Smooth muscle cell (in vitro differentiated cells): ENCODE measurements at regions not wholly inside any gene's neighbourhood (a gene's known extent, or its start where the extent isn't known, plus 50 kb on each side); places are given as distances from the start of the nearest gene placed in this dataset.

ENCODE experiments used
- DNase-seq: peaks from one replicate; lab custom pipeline; 2025; ENCODE audit not compliant: unreplicated experiment; lab: John Stamatoyannopoulos, UW
- H2AFZ ChIP-seq: fragments of 200-600 bp; sonication (generic); 2 replicates; pipeline ENCODE4 v1.6.0; 2016; ENCODE audit warnings: antibody characterized with exemption, low read depth, mild to moderate bottlenecking
- H3F3A ChIP-seq: fragments of 200-600 bp; sonication (generic); 2 replicates; pipeline ENCODE4 v1.6.0; 2017; ENCODE audit warnings: antibody characterized with exemption, low read depth
- H3K27ac ChIP-seq: fragments of 200-600 bp; sonication (generic); 2 replicates; pipeline ENCODE4 v1.5.1; 2016; ENCODE audit warnings: low read depth, mild to moderate bottlenecking
- H3K27me3 ChIP-seq: fragments of 200-600 bp; sonication (generic); 2 replicates; pipeline ENCODE4 v1.6.1; 2016; ENCODE audit warnings: low read depth, mild to moderate bottlenecking
- H3K36me3 ChIP-seq: fragments of 200-600 bp; sonication (generic); 2 replicates; pipeline ENCODE4 v1.5.1; 2016; ENCODE audit warnings: low read depth
- H3K4me1 ChIP-seq: fragments of 200-600 bp; sonication (generic); 2 replicates; pipeline ENCODE4 v1.5.1; 2016; ENCODE audit warnings: low read depth
- H3K4me2 ChIP-seq: fragments of 200-600 bp; sonication (generic); 2 replicates; pipeline ENCODE4 v1.6.0; 2016; ENCODE audit warnings: mild to moderate bottlenecking
- H3K4me3 ChIP-seq: fragments of 200-600 bp; sonication (generic); 2 replicates; pipeline ENCODE4 v1.5.1; 2016; ENCODE audit warnings: mild to moderate bottlenecking
- H3K79me2 ChIP-seq: fragments of 200-600 bp; sonication (generic); 2 replicates; pipeline ENCODE4 v1.6.0; 2016; ENCODE audit warnings: low read depth, mild to moderate bottlenecking
- H3K9ac ChIP-seq: fragments of 200-600 bp; sonication (generic); 2 replicates; pipeline ENCODE4 v1.6.0; 2016; ENCODE audit warnings: low read depth
- H3K9me3 ChIP-seq: fragments of 200-600 bp; sonication (generic); replicated peaks from 2 replicates; pipeline ENCODE4 v1.5.1; 2016; ENCODE audit warnings: low read depth
- H4K20me1 ChIP-seq: fragments of 200-600 bp; sonication (generic); 2 replicates; pipeline ENCODE4 v1.6.0; 2016; ENCODE audit warnings: low read depth
- CTCF ChIP-seq: fragments of 200-600 bp; sonication (generic); IDR thresholded peaks from 2 replicates; pipeline ENCODE4 v1.5.1; 2017; ENCODE audit warnings: borderline replicate concordance, mild to moderate bottlenecking, antibody characterized with exemption; ENCODE audit not compliant: insufficient read depth, poor library complexity, severe bottlenecking
- WGBS: methylation state at CpG from one replicate; pipeline ENCODE4 v1.1.7; 2016; ENCODE audit warnings: low lambda C conversion rate; 5-methylcytosine and 5-hydroxymethylcytosine counted together

- Histone ChIP-seq H4K20me1 (no peaks in the 10 kb centered on the region), H3K79me2 (no peaks in the 10 kb centered on the region), H3K4me3 (no peak overlapping the region), H3K4me1 (no peaks in the 10 kb centered on the region), H3K9ac (no peak overlapping the region), H3F3A (no peaks in the 10 kb centered on the region), H3K27me3 (no peaks in the 10 kb centered on the region), H3K4me2 (no peak overlapping the region), H2AFZ (no peak overlapping the region), H3K9me3 (no peaks in the 10 kb centered on the region), H3K27ac (no peak overlapping the region), H3K36me3 (no peaks in the 10 kb centered on the region)
- no peak for DNase-seq
- TF ChIP-seq CTCF: no peak
- WGBS: 83% methylated on average over 4 of the region's 4 CpGs
These were observed 73.0 kb upstream of the LGALSL start for GRCh38 chr2:64380853-64381527.

- no peak overlapping the region for H3K4me2 ChIP-seq
- 99% methylated on average over 5 of the region's 5 CpGs for WGBS
- no peaks in the 10 kb centered on the region for H3F3A ChIP-seq
- H4K20me1 ChIP-seq: no peaks in the 10 kb centered on the region
- H3K36me3 ChIP-seq: no peaks in the 10 kb centered on the region
- H2AFZ ChIP-seq: no peak overlapping the region
- no peak for DNase-seq
- no peak overlapping the region for H3K9ac ChIP-seq
- H3K27ac ChIP-seq: no peak overlapping the region
- no peaks in the 10 kb centered on the region for H3K27me3 ChIP-seq
- TF ChIP-seq CTCF: no peak
- no peaks in the 10 kb centered on the region for H3K79me2 ChIP-seq
- no peak overlapping the region for H3K4me3 ChIP-seq
- H3K4me1 ChIP-seq: no peaks in the 10 kb centered on the region
- H3K9me3 ChIP-seq: no peaks in the 10 kb centered on the region
These were observed 70.9 kb upstream of the LGALSL start for GRCh38 chr2:64383016-64383591.

- Histone ChIP-seq H3K27me3 (no peaks in the 10 kb centered on the region), H3K9me3 (no peaks in the 10 kb centered on the region), H3K79me2 (no peaks in the 10 kb centered on the region), H3K36me3 (no peaks in the 10 kb centered on the region), H3K4me1 (no peaks in the 10 kb centered on the region), H3K4me3 (no peak overlapping the region), H3K9ac (no peak overlapping the region), H2AFZ (no peak overlapping the region), H3F3A (no peaks in the 10 kb centered on the region), H3K27ac (no peak overlapping the region), H4K20me1 (no peaks in the 10 kb centered on the region), H3K4me2 (no peak overlapping the region)
- WGBS: 94% methylated on average over 3 of the region's 3 CpGs
- TF ChIP-seq CTCF: no peak
- DNase-seq: no peak
These were observed 70.1 kb upstream of the LGALSL start for GRCh38 chr2:64383881-64384280.

- Histone ChIP-seq H3K4me3 (no peak overlapping the region), H3K36me3 (no peaks in the 10 kb centered on the region), H3K79me2 (no peaks in the 10 kb centered on the region), H3K9me3 (no peaks in the 10 kb centered on the region), H4K20me1 (no peaks in the 10 kb centered on the region), H2AFZ (no peak overlapping the region), H3K4me2 (no peak overlapping the region), H3F3A (no peaks in the 10 kb centered on the region), H3K4me1 (no peaks in the 10 kb centered on the region), H3K27ac (no peak overlapping the region), H3K9ac (no peak overlapping the region), H3K27me3 (no peaks in the 10 kb centered on the region)
- no peak for TF ChIP-seq CTCF
- DNase-seq: no peak
- WGBS: 65% methylated on average over 4 of the region's 4 CpGs
These were observed 67.3 kb upstream of the LGALSL start for GRCh38 chr2:64386676-64387075.
